ENCODE measurements at regions not wholly inside any gene's neighbourhood (a gene's known extent, or its start where the extent isn't known, plus 50 kb on each side); places are given as distances from the start of the nearest gene placed in this dataset.

DNA sequence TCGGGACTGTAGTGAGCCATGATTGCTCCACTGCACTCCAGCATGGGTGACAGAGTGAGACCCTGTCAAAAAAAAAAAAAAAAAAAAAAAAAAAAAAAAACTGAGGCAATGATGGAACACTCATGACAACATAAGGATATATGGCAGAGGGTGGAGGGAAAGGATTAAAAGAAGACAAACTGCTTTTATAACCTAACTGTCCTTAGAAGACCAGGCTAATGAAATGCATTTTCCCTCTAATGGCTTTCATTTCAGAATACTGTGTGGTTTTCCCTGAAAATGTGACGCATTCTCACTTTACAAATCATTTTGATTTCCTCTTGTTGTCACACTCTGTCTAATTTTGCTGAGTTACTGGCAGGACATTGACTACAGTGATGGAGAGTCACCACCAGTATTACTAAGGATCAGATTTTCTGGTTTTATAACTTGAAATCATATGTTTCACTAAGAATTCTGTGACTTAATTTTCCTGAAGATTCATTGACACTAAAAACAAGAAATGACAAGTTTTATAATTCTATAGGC lies 137.6 kb upstream of the SSTR1 start:
- no peaks in the 10 kb centered on the region for H3K9me3 ChIP-seq (ENCODE audit: control insufficient read depth, low read length, poor library complexity, severe bottlenecking)
- no peak for DNase-seq
- Mint-ChIP-seq H3K27me3 (no peaks in the 10 kb centered on the region), H3K36me3 (ENCODE audit: low read depth) (no peaks in the 10 kb centered on the region), H3K4me1 (peaks cover 14% of the 10 kb centered on the region), H3K4me3 (no peak overlapping the region), H3K27ac (peak overlapping the region; percentile 2)
- no peak for ATAC-seq

DNA sequence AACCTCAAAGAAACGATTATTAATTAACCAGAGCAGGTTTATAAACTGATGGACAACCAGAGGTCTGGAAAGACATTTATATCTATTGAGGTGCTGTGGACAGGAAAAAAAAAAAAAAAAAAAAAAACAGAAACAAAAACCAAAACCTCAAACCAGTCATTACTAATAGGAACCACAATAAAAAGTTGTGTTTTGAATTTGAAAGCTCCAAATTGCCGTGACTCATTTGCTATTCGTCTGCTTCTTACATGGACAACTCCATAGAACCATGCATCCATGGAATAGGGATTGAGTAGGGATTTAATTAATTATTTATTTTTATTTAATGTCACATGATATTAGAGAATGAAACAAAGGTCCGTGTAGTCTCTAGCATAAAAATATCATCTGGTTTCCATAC lies 134.1 kb upstream of the SSTR1 start:
- H3K27ac Mint-ChIP-seq, result peak overlapping the region; percentile 81
- no peak for ATAC-seq
- DNase-seq, result no peak
- H3K27me3 Mint-ChIP-seq, result no peaks in the 10 kb centered on the region
- no peaks in the 10 kb centered on the region for H3K36me3 Mint-ChIP-seq (ENCODE audit: low read depth)
- peak overlapping the region; percentile 25 for H3K4me3 Mint-ChIP-seq
- peaks cover 14% of the 10 kb centered on the region for H3K4me1 Mint-ChIP-seq
- no peaks in the 10 kb centered on the region for H3K9me3 ChIP-seq (ENCODE audit: control insufficient read depth, low read length, poor library complexity, severe bottlenecking)

DNA sequence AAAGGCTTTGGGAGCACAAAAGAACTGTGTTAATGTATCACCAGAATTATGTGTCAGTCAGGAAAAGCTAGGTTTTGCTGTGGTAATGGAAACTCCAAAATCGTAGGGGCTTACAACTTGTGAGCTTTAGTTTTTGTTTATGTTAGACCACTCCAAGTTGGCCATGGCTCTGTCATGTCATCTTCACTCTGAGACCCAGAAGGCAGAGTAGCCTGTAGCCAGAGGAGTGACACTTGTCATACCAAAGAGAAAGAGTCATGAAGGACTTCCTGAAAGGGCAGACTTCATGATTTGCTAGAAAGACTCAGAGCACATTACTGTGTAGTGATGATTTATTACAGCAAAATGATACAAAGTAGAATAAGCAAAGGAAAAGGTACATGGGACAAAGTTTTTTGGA lies 133.6 kb upstream of the SSTR1 start:
- no peak for ATAC-seq
- peak overlapping the region; percentile 81 for H3K27ac Mint-ChIP-seq
- peak overlapping the region; percentile 25 for H3K4me3 Mint-ChIP-seq
- no peaks in the 10 kb centered on the region for H3K36me3 Mint-ChIP-seq (ENCODE audit: low read depth)
- no peaks in the 10 kb centered on the region for H3K9me3 ChIP-seq (ENCODE audit: control insufficient read depth, low read length, poor library complexity, severe bottlenecking)
- no peaks in the 10 kb centered on the region for H3K27me3 Mint-ChIP-seq
- H3K4me1 Mint-ChIP-seq, result peaks cover 17% of the 10 kb centered on the region
- no peak for DNase-seq

DNA sequence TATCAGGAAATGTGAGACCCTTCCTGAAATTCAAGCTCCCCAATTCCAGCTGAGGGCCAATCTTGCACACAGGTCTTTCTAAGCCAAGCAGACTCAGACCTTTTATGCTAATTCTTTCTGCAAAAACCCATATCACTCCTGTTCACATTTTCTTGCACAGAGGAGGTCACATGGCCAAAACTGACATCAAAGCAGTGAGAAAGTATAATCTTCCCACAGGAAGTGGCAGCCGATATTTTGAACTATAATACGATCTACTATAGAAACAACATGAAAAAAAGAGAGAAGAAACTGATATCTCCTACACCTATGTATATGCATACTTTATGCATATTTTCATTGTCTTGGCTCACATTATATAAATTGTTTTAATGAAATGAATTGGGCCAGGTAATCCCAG lies 132.9 kb upstream of the SSTR1 start:
- Mint-ChIP-seq H3K36me3 (ENCODE audit: low read depth) (no peaks in the 10 kb centered on the region), H3K27me3 (no peaks in the 10 kb centered on the region), H3K4me3 (peak overlapping the region; percentile 25), H3K27ac (peak overlapping the region; percentile 81), H3K4me1 (peaks cover 14% of the 10 kb centered on the region)
- ATAC-seq, result peak; percentile 61
- DNase-seq, result no peak
- no peaks in the 10 kb centered on the region for H3K9me3 ChIP-seq (ENCODE audit: control insufficient read depth, low read length, poor library complexity, severe bottlenecking)

DNA sequence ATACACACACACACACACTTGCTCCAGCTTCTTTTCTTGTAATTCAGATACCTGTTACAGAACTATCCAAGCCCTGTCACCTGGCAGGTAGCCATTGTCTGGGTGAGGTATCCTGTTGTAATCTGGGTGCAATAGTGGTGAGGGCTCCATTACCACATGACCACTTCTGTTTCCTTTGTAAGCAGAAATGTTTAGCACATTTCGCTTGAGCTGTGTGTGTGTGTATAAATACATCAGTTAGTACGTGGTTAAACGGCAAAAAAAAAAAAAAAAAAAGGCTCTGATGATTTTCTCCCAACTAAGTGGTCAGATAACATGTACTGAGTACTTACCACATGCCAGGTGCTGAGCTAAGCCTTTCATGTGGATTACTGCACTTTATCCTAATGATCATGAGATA lies 129.3 kb upstream of the SSTR1 start:
- DNase-seq (peak in 1 of 3 donors; percentile 36), ATAC-seq (peak; percentile 89)
- Mint-ChIP-seq H3K4me1 (peaks cover 13% of the 10 kb centered on the region), H3K27ac (peak overlapping the region; percentile 70), H3K4me3 (peak overlapping the region; percentile 34), H3K36me3 (ENCODE audit: low read depth) (no peaks in the 10 kb centered on the region), H3K27me3 (no peaks in the 10 kb centered on the region)
- no peaks in the 10 kb centered on the region for H3K9me3 ChIP-seq (ENCODE audit: control insufficient read depth, low read length, poor library complexity, severe bottlenecking)

DNA sequence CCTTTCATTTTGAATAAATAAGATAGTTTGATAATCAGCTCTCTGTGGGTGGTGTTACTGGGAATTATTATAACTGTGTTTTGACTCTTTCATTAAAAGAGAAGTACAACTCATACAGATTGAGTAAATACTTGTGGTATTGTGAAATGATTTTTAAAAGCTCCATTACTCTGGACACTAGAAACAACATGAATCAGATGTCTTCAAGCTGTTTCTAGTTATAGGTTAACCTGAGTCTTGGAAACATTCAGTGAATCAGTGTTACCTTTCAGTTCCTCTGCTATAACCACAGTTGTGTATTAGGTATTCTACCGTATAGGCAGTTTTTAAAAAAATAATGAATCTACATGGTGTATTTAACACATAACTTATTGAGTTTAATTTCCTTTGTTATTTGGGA lies 128.4 kb upstream of the SSTR1 start:
- Mint-ChIP-seq H3K36me3 (ENCODE audit: low read depth) (no peaks in the 10 kb centered on the region), H3K27ac (peak overlapping the region; percentile 70), H3K27me3 (no peaks in the 10 kb centered on the region), H3K4me1 (peaks cover 11% of the 10 kb centered on the region), H3K4me3 (no peak overlapping the region)
- no peak for DNase-seq
- ATAC-seq, result no peak
- H3K9me3 ChIP-seq (ENCODE audit: control insufficient read depth, low read length, poor library complexity, severe bottlenecking), result no peaks in the 10 kb centered on the region

DNA sequence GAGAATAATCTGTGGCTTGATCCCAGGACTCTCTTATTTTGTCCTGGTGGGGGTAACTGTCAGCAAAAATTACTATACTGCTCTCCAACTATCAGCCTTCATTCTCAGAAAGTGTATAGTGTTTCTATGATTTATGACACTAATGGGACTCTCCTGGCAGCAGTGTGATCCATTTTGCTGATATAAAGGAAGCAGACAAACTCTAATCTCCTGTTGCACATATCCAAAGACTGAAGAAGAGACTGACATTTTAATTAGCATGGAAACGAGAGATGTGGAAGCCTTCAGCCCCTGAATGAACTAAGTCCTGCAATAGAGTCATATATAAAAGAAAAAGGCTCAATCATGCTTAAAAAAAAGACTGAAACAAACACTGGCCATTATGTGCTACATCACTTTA lies 127.8 kb upstream of the SSTR1 start:
- H3K4me1 Mint-ChIP-seq, result peaks cover 11% of the 10 kb centered on the region
- no peak overlapping the region for H3K4me3 Mint-ChIP-seq
- H3K27ac Mint-ChIP-seq, result no peak overlapping the region
- no peaks in the 10 kb centered on the region for H3K36me3 Mint-ChIP-seq (ENCODE audit: low read depth)
- DNase-seq (no peak), ATAC-seq (no peak)
- H3K9me3 ChIP-seq (ENCODE audit: control insufficient read depth, low read length, poor library complexity, severe bottlenecking), result no peaks in the 10 kb centered on the region
- no peaks in the 10 kb centered on the region for H3K27me3 Mint-ChIP-seq

DNA sequence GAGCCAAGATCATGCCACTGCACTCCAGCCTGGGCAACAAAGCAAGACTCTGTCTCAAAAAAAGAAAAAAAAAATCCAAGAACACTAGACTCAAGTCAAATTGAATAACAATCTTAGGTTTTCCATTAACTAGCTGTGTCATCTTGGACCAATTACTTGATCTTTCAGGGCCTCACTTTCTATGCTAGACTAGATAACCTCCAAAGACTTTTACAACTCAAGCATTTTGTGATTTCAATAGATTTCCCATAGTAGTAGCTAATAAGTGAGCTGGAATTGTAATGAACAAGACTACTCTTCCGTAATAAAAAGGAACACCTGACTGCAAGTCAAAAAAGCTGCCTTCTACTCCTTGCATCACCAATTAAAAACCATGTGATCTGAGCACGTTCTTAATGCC lies 127.0 kb upstream of the SSTR1 start:
- Mint-ChIP-seq H3K27me3 (no peaks in the 10 kb centered on the region), H3K27ac (no peak overlapping the region), H3K4me1 (peaks cover 11% of the 10 kb centered on the region), H3K36me3 (ENCODE audit: low read depth) (no peaks in the 10 kb centered on the region), H3K4me3 (no peak overlapping the region)
- no peaks in the 10 kb centered on the region for H3K9me3 ChIP-seq (ENCODE audit: control insufficient read depth, low read length, poor library complexity, severe bottlenecking)
- no peak for ATAC-seq
- DNase-seq, result no peak

DNA sequence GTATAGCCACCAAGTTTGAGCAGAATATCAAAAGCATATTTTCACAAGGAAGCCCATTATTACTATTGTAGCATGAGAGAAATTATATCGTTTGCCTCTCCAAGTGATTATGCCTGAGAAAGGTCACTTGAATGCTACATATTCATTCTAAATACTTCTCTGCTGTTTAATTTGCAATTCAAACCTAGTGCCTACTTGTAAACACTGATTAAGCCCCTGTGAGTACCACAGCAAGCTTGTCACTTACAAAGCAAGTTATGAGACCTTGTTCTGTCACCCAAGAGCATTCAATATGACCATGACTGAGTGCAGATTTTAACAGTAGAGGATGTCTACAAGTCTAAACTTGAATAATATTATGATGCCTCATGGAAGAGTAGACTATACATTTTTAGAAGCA lies 124.7 kb upstream of the SSTR1 start:
- no peaks in the 10 kb centered on the region for H3K9me3 ChIP-seq (ENCODE audit: control insufficient read depth, low read length, poor library complexity, severe bottlenecking)
- H3K4me1 Mint-ChIP-seq, result peaks cover 10% of the 10 kb centered on the region
- no peaks in the 10 kb centered on the region for H3K27me3 Mint-ChIP-seq
- no peaks in the 10 kb centered on the region for H3K36me3 Mint-ChIP-seq (ENCODE audit: low read depth)
- H3K27ac Mint-ChIP-seq, result no peak overlapping the region
- no peak overlapping the region for H3K4me3 Mint-ChIP-seq
- ATAC-seq (no peak), DNase-seq (no peak)

DNA sequence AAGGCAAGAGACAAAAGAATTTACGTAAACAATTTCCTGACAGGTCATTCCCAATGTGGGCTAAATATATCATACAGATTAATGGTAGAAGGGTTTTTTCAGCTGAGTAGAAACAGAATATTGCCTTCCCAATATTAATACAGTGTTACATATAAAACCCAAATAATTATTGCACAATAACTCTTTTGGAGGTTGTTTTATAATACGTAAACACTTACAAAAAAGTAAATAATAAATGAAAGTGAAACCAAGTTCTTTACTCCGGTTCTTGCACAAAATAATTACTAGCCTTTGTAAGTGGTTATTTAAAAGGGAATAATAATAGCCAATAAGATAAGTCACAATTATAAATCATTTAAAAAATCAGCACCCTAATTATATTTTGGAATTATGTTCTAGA lies 118.6 kb upstream of the SSTR1 start:
- H3K4me1 Mint-ChIP-seq, result no peaks in the 10 kb centered on the region
- H3K27me3 Mint-ChIP-seq, result no peaks in the 10 kb centered on the region
- DNase-seq (no peak), ATAC-seq (no peak)
- H3K9me3 ChIP-seq (ENCODE audit: control insufficient read depth, low read length, poor library complexity, severe bottlenecking), result peaks cover 3% of the 10 kb centered on the region
- peaks cover 6% of the 10 kb centered on the region for H3K36me3 Mint-ChIP-seq (ENCODE audit: low read depth)
- peak overlapping the region; percentile 19 for H3K4me3 Mint-ChIP-seq
- peak overlapping the region; percentile 27 for H3K27ac Mint-ChIP-seq

DNA sequence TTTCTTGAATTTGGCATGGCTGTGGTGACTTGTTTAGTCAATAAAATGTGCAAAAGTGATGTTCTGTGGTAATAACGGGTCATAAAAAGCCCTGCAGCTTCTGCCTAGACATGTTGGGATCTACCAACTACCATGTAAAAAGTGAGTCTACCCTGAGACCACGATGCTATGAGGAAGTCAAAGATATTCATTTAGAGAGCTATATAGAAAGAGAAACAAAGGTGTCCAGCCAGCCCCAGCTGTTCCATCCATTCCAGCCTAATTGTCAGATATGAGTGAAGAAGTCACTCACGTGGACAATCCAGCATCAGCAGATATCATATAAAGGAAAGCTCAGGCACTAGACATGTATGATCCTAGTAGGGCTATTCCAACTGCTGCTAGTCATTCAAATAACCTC lies 117.2 kb upstream of the SSTR1 start:
- H3K9me3 ChIP-seq (ENCODE audit: control insufficient read depth, low read length, poor library complexity, severe bottlenecking), result peaks cover 3% of the 10 kb centered on the region
- H3K4me3 Mint-ChIP-seq, result no peak overlapping the region
- H3K27ac Mint-ChIP-seq, result no peak overlapping the region
- H3K27me3 Mint-ChIP-seq, result no peaks in the 10 kb centered on the region
- DNase-seq (no peak), ATAC-seq (no peak)
- peaks cover 6% of the 10 kb centered on the region for H3K36me3 Mint-ChIP-seq (ENCODE audit: low read depth)
- no peaks in the 10 kb centered on the region for H3K4me1 Mint-ChIP-seq

DNA sequence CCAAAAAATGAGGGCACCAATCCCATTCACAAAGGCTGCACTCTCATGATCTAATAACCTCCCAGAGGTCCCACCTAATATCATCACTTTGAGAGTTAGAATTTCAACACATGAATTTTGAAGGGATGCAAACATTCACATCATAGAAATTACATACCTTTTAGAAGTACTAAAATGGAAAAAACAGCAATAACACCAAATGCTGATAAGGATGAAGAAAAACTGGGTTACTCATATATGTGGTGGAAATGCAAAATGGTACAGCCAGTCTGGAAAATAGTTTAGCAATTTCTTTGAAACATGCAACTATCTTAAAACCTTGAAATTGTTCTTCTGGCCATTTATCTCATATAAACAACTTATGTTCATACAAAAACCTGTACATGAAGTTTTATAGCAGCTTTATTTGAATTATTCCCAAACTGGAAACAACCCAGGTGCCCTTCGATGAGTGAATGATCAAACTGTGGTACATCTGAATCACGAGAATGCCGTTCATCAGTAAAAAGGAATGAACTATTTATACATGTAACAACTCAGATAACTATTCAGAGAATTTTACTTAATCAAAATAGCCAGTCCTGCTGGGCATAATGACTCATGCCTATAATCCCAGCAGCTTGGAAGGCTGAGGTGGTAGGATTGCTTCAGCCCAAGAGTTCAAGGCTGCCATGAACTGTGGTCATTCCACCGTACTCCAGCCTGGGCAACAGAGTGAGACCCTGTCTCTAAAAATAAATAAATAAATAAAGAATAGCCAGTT lies 109.4 kb upstream of the SSTR1 start:
- peaks cover 5% of the 10 kb centered on the region for H3K36me3 Mint-ChIP-seq (ENCODE audit: low read depth)
- H3K27ac Mint-ChIP-seq, result no peak overlapping the region
- DNase-seq (no peak), ATAC-seq (no peak)
- no peak overlapping the region for H3K4me3 Mint-ChIP-seq
- no peaks in the 10 kb centered on the region for H3K27me3 Mint-ChIP-seq
- no peaks in the 10 kb centered on the region for H3K4me1 Mint-ChIP-seq
- peaks cover under 1% of the 10 kb centered on the region for H3K9me3 ChIP-seq (ENCODE audit: control insufficient read depth, low read length, poor library complexity, severe bottlenecking)

DNA sequence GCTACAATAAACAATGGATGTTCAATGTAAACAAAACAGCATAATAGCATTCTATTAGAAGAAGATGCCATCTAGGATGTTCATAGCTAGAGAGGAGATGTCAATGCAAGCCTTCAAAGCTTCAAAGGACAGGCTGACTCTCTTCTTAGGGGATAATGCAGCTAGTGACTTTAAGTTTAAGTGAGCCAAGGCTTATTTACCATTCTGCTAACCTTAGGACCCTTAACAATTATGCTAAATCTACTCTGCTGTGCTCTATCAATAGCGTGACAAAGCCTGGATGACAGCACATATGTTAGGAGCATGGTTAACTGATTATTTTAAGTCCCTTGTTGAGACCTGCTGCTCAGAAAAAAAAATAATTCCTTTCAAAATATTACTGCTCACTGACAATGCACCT lies 106.0 kb upstream of the SSTR1 start:
- H3K4me3 Mint-ChIP-seq, result no peak overlapping the region
- DNase-seq (no peak), ATAC-seq (no peak)
- no peaks in the 10 kb centered on the region for H3K4me1 Mint-ChIP-seq
- H3K36me3 Mint-ChIP-seq (ENCODE audit: low read depth), result no peaks in the 10 kb centered on the region
- no peak overlapping the region for H3K27ac Mint-ChIP-seq
- no peaks in the 10 kb centered on the region for H3K27me3 Mint-ChIP-seq
- no peaks in the 10 kb centered on the region for H3K9me3 ChIP-seq (ENCODE audit: control insufficient read depth, low read length, poor library complexity, severe bottlenecking)

DNA sequence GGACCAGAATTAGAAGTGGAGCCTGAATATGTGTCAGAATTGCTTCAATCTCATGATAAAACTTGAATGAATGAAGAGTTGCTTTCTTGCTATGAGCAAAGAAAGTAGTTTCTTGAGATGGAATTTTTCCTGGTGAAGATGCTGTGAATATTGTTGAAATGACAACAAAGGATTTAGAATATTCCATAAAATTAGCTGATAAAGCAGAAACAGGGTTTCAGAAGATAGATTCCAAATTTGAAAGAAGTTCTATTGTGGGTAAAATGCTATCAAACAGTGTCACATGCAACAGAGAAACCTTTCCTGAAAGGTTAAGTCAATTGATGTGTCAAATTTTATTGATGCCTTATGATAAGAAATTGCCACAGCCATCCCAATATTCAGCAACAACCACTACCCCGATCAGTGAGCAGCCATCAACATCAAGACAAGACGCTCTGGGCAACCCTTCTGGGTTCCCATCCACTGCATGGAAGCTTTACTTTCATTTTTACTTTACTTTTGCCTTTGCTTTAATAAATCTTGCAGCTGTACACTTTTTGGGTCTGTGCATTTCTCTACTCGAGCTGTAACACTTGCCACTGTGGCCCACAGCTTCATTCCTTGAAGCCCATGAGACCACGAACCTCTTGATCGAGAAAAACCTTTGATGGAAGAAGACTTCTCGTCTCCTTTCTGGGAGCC lies 104.0 kb upstream of the SSTR1 start:
- Mint-ChIP-seq H3K27me3 (no peaks in the 10 kb centered on the region), H3K27ac (no peak overlapping the region), H3K4me1 (no peaks in the 10 kb centered on the region), H3K4me3 (peak overlapping the region; percentile 4), H3K36me3 (ENCODE audit: low read depth) (no peaks in the 10 kb centered on the region)
- ATAC-seq, result no peak
- H3K9me3 ChIP-seq (ENCODE audit: control insufficient read depth, low read length, poor library complexity, severe bottlenecking), result no peaks in the 10 kb centered on the region
- no peak for DNase-seq
